ENCODE measurements at regions not wholly inside any gene's neighbourhood (a gene's known extent, or its start where the extent isn't known, plus 50 kb on each side); places are given as distances from the start of the nearest gene placed in this dataset.

- no peaks in the 10 kb centered on the region for H3K9me3 ChIP-seq (replicated peaks; ENCODE audit: control insufficient read depth, low read depth, low read length)
- H3K4me3 ChIP-seq (ENCODE audit: low read length), result no peak overlapping the region
- no peak for DNase-seq
- 17% methylated on average over 1 of the region's 7 CpGs for WGBS (ENCODE audit: insufficient coverage)
- no peaks in the 10 kb centered on the region for H3K27me3 ChIP-seq (ENCODE audit: control insufficient read depth, insufficient read depth, low read length)
- H3K27ac ChIP-seq (ENCODE audit: low read length), result no peak overlapping the region
- H3K36me3 ChIP-seq (ENCODE audit: control insufficient read depth, insufficient read depth, low read length), result no peaks in the 10 kb centered on the region
- H3K4me1 ChIP-seq (ENCODE audit: control insufficient read depth, insufficient read depth, low read length), result no peaks in the 10 kb centered on the region
These were observed 1989.8 kb downstream of the EFNA5 start for GRCh38 chr5:105680858-105681475.

DNA sequence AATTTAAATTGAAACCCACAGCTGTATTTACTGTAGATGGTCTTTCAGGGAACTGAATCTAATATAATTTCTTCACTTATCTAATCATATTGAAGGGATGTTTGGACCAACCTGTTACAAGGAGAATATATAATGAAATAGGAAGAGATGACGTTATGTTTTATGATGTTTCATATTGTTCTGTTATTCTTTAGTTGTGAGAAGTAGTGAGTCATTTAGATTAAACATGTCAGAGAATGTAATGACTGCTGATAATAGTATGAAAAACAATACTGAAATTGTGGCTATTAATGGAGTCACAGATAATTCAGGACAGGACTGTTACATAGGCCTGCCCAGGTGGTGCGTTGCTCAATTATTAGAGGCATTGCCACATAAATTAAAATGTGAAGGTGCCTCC, 1993.4 kb downstream of the EFNA5 start:
- WGBS (ENCODE audit: insufficient coverage), result 86% methylated on average over 1 of the region's 2 CpGs
- no peaks in the 10 kb centered on the region for H3K4me1 ChIP-seq (ENCODE audit: control insufficient read depth, insufficient read depth, low read length)
- H3K9me3 ChIP-seq (replicated peaks; ENCODE audit: control insufficient read depth, low read depth, low read length), result no peaks in the 10 kb centered on the region
- H3K27me3 ChIP-seq (ENCODE audit: control insufficient read depth, insufficient read depth, low read length), result no peaks in the 10 kb centered on the region
- H3K36me3 ChIP-seq (ENCODE audit: control insufficient read depth, insufficient read depth, low read length), result no peaks in the 10 kb centered on the region
- no peak for DNase-seq
- no peak overlapping the region for H3K27ac ChIP-seq (ENCODE audit: low read length)
- H3K4me3 ChIP-seq (ENCODE audit: low read length), result no peak overlapping the region

DNA sequence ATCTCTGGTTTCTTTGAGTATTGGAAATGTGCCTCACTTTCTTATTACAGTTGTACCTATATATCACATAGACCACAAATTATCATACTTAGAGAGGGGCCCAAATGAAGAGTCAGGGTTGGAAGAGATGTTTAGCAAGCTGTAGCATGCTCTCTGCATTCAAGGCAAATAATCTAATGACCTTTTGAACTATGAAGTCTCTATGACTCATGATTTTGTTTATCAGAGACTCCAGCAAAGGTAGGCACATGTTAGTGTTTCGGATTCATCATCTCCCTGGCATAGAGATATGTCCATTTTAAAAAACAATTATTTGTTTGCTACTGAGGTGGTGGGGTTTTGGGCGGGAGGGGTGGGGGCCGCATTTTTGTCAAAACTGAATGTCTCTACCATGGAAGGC, 2000.1 kb downstream of the EFNA5 start:
- Histone ChIP-seq H3K36me3 (ENCODE audit: control insufficient read depth, insufficient read depth, low read length) (no peaks in the 10 kb centered on the region), H3K27me3 (ENCODE audit: control insufficient read depth, insufficient read depth, low read length) (no peaks in the 10 kb centered on the region), H3K4me3 (ENCODE audit: low read length) (no peak overlapping the region), H3K9me3 (replicated peaks; ENCODE audit: control insufficient read depth, low read depth, low read length) (no peaks in the 10 kb centered on the region), H3K27ac (ENCODE audit: low read length) (no peak overlapping the region), H3K4me1 (ENCODE audit: control insufficient read depth, insufficient read depth, low read length) (no peaks in the 10 kb centered on the region)
- no peak for DNase-seq
- no CpG with 5 or more reads among the region's 3 CpGs for WGBS (ENCODE audit: insufficient coverage)

DNA sequence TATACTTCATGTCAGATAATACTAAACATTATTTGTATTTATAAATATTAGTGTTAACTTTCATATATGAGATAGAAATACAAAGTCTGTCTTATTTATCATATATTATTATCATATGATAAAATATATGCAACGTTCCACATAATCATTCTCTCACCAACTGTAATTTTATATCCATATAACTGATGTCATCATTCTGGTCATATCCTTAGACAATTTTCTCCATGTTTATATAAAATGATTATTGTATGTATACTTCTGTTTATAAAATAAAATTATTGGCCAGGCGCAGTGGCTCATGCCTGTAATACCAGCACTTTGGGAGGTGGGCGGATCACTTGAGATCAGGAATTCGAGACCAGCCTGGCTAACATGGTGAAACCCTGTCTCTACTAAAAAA, 2007.1 kb downstream of the EFNA5 start:
- Histone ChIP-seq H3K4me1 (ENCODE audit: control insufficient read depth, insufficient read depth, low read length) (no peaks in the 10 kb centered on the region), H3K9me3 (replicated peaks; ENCODE audit: control insufficient read depth, low read depth, low read length) (no peaks in the 10 kb centered on the region), H3K27me3 (ENCODE audit: control insufficient read depth, insufficient read depth, low read length) (no peaks in the 10 kb centered on the region), H3K27ac (ENCODE audit: low read length) (no peak overlapping the region), H3K4me3 (ENCODE audit: low read length) (no peak overlapping the region), H3K36me3 (ENCODE audit: control insufficient read depth, insufficient read depth, low read length) (no peaks in the 10 kb centered on the region)
- WGBS (ENCODE audit: insufficient coverage), result no CpG with 5 or more reads among the region's 4 CpGs
- DNase-seq, result no peak

DNA sequence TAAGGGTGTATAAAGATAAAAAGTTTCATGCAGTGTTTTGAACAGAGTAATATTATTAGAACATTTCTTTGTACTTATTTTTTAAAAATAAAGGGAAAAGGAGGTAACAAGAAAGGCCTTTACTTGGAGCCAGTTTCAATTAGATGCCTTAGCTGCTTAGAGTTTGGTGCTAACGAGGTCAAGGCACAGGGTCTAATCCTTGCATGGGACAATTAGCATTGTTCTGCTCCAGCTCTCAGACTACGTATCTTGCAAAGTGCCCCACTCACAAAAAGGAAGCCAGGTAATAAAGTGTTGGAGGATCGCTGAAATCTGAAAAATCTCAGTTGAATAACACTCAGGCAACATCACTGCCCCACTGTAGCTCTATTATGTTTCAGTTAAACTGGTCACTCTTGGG, 2011.3 kb downstream of the EFNA5 start:
- H3K4me3 ChIP-seq (ENCODE audit: low read length), result no peak overlapping the region
- no peaks in the 10 kb centered on the region for H3K9me3 ChIP-seq (replicated peaks; ENCODE audit: control insufficient read depth, low read depth, low read length)
- WGBS (ENCODE audit: insufficient coverage), result 20% methylated on average over 1 of the region's 3 CpGs
- H3K36me3 ChIP-seq (ENCODE audit: control insufficient read depth, insufficient read depth, low read length), result no peaks in the 10 kb centered on the region
- H3K27me3 ChIP-seq (ENCODE audit: control insufficient read depth, insufficient read depth, low read length), result no peaks in the 10 kb centered on the region
- no peaks in the 10 kb centered on the region for H3K4me1 ChIP-seq (ENCODE audit: control insufficient read depth, insufficient read depth, low read length)
- no peak overlapping the region for H3K27ac ChIP-seq (ENCODE audit: low read length)
- no peak for DNase-seq

DNA sequence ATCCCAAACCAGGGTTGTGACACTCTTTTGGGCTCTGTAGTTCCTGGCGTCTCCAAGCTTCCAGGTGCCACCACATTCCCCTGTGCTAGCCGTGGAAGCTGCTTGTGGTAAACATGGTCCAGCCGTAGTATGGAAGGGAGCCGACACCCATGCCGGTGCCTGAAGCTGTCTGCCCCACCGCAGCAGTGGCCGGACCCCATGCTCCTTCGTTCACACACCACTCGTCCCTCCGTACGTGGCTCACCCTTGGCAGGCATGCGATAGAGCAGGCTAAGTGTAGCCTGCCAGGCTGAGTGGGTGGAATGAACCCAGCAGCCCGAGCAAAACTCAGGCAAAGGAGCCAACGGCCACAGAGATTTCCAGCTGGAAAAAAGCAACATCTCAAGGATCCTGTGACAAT, 2030.4 kb downstream of the EFNA5 start:
- WGBS (ENCODE audit: insufficient coverage), result 82% methylated on average over 7 of the region's 14 CpGs
- H3K4me1 ChIP-seq (ENCODE audit: control insufficient read depth, insufficient read depth, low read length), result no peaks in the 10 kb centered on the region
- H3K36me3 ChIP-seq (ENCODE audit: control insufficient read depth, insufficient read depth, low read length), result no peaks in the 10 kb centered on the region
- H3K4me3 ChIP-seq (ENCODE audit: low read length), result no peak overlapping the region
- no peaks in the 10 kb centered on the region for H3K27me3 ChIP-seq (ENCODE audit: control insufficient read depth, insufficient read depth, low read length)
- peaks cover 4% of the 10 kb centered on the region for H3K9me3 ChIP-seq (replicated peaks; ENCODE audit: control insufficient read depth, low read depth, low read length)
- no peak overlapping the region for H3K27ac ChIP-seq (ENCODE audit: low read length)
- no peak for DNase-seq

DNA sequence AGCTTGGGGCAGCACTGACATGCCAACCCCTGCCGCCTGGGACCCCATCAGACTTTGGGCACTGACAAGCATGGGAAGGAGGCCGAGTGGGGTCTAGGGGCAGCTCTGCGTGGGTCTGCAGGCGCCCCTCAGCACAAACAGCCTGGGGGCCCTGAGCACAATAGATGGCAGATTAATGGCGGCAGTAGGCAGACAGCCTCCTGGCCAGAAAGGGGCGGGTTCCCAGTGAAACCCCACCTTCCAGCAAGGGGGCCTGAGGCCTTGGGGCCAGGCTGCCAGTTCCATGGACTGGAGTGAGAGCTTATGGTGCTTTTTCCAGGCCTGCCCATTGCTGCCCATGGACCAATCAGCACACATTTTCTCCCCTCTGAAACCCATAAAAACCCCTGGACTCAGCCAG, 2031.2 kb downstream of the EFNA5 start:
- Histone ChIP-seq H3K27me3 (ENCODE audit: control insufficient read depth, insufficient read depth, low read length) (no peaks in the 10 kb centered on the region), H3K27ac (ENCODE audit: low read length) (no peak overlapping the region), H3K4me3 (ENCODE audit: low read length) (no peak overlapping the region), H3K4me1 (ENCODE audit: control insufficient read depth, insufficient read depth, low read length) (no peaks in the 10 kb centered on the region), H3K36me3 (ENCODE audit: control insufficient read depth, insufficient read depth, low read length) (no peaks in the 10 kb centered on the region), H3K9me3 (replicated peaks; ENCODE audit: control insufficient read depth, low read depth, low read length) (peaks cover 4% of the 10 kb centered on the region)
- DNase-seq, result no peak
- WGBS (ENCODE audit: insufficient coverage), result 97% methylated on average over 5 of the region's 6 CpGs

GRCh38 chr5:105639068-105639467, 2031.7 kb downstream of the EFNA5 start:
- DNase-seq, result peak; percentile 3
- 69% methylated on average over 8 of the region's 9 CpGs for WGBS (ENCODE audit: insufficient coverage)
- Histone ChIP-seq H3K9me3 (replicated peaks; ENCODE audit: control insufficient read depth, low read depth, low read length) (peaks cover 4% of the 10 kb centered on the region), H3K27ac (ENCODE audit: low read length) (no peak overlapping the region), H3K27me3 (ENCODE audit: control insufficient read depth, insufficient read depth, low read length) (no peaks in the 10 kb centered on the region), H3K4me3 (ENCODE audit: low read length) (no peak overlapping the region), H3K4me1 (ENCODE audit: control insufficient read depth, insufficient read depth, low read length) (no peaks in the 10 kb centered on the region), H3K36me3 (ENCODE audit: control insufficient read depth, insufficient read depth, low read length) (no peaks in the 10 kb centered on the region)

DNA sequence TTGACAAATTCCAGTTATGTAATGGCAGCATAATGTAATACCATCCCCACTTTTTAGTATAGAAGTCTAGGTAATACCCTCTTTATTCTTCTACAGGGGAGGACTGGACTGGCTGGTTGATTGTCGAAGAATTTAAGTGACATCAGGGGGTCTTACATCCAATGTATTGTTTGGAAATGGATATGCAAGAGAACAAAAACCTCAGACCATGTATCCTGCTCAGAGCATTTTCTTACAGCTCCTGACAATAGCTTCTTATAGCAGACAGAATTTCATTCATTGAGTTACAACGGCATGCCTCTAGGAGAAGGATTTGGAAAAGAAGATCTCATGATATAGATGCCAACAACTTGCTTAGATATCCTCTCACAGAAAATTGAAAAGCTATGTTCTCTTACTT, 2032.3 kb downstream of the EFNA5 start:
- Histone ChIP-seq H3K27me3 (ENCODE audit: control insufficient read depth, insufficient read depth, low read length) (no peaks in the 10 kb centered on the region), H3K36me3 (ENCODE audit: control insufficient read depth, insufficient read depth, low read length) (no peaks in the 10 kb centered on the region), H3K9me3 (replicated peaks; ENCODE audit: control insufficient read depth, low read depth, low read length) (peaks cover 4% of the 10 kb centered on the region), H3K4me1 (ENCODE audit: control insufficient read depth, insufficient read depth, low read length) (no peaks in the 10 kb centered on the region), H3K4me3 (ENCODE audit: low read length) (no peak overlapping the region), H3K27ac (ENCODE audit: low read length) (no peak overlapping the region)
- DNase-seq, result no peak
- no CpG with 5 or more reads among the region's 2 CpGs for WGBS (ENCODE audit: insufficient coverage)

DNA sequence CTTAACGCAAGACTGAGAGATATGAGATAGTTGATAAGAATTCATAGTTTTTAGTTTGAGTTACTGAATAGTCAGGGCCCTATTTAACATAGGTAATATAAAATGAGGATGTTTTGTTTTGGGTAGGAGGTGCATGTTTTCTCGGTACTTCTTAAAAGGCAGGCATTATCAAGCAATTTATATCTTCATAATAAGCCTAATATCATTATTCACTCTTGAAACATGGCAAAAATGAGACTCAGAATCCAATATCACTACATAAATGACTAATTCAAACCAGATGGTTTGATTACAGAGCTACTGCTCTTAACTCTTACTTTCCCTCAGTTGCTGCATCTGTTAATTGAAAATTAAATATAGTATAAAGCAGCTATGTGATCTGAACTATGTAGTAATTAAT, 2038.7 kb downstream of the EFNA5 start:
- no CpG with 5 or more reads among the region's 2 CpGs for WGBS (ENCODE audit: insufficient coverage)
- H3K36me3 ChIP-seq (ENCODE audit: control insufficient read depth, insufficient read depth, low read length), result no peaks in the 10 kb centered on the region
- DNase-seq, result no peak
- no peaks in the 10 kb centered on the region for H3K4me1 ChIP-seq (ENCODE audit: control insufficient read depth, insufficient read depth, low read length)
- no peak overlapping the region for H3K4me3 ChIP-seq (ENCODE audit: low read length)
- no peaks in the 10 kb centered on the region for H3K27me3 ChIP-seq (ENCODE audit: control insufficient read depth, insufficient read depth, low read length)
- no peaks in the 10 kb centered on the region for H3K9me3 ChIP-seq (replicated peaks; ENCODE audit: control insufficient read depth, low read depth, low read length)
- no peak overlapping the region for H3K27ac ChIP-seq (ENCODE audit: low read length)

DNA sequence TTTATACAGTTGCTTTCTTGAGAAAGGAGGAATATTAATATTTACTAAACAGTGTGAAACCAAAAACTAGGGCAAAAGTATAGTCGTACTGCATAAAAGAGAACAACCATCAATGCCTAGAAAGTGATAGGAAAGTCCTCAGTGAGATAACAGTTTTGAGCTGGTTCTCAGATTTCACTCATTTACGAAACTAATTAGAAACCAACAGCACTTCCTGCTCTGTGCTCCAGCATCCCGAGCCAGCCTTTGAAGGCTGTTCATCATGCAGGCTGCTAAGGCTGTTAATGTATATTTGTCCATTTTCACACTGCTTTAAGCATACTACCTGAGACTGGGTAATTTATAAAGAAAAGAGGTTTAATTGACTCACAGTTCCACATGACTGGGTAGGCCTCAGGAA, 2039.9 kb downstream of the EFNA5 start:
- H3K9me3 ChIP-seq (replicated peaks; ENCODE audit: control insufficient read depth, low read depth, low read length), result no peaks in the 10 kb centered on the region
- no CpG with 5 or more reads among the region's 3 CpGs for WGBS (ENCODE audit: insufficient coverage)
- no peak overlapping the region for H3K27ac ChIP-seq (ENCODE audit: low read length)
- H3K4me1 ChIP-seq (ENCODE audit: control insufficient read depth, insufficient read depth, low read length), result no peaks in the 10 kb centered on the region
- no peaks in the 10 kb centered on the region for H3K27me3 ChIP-seq (ENCODE audit: control insufficient read depth, insufficient read depth, low read length)
- DNase-seq, result no peak
- no peak overlapping the region for H3K4me3 ChIP-seq (ENCODE audit: low read length)
- H3K36me3 ChIP-seq (ENCODE audit: control insufficient read depth, insufficient read depth, low read length), result no peaks in the 10 kb centered on the region

Data from muscle of leg (tissue), 3 donors.